Ishikawa (cell line): ENCODE measurements at regions not wholly inside any gene's neighbourhood (a gene's known extent, or its start where the extent isn't known, plus 50 kb on each side); places are given as distances from the start of the nearest gene placed in this dataset.

Experiments
- RAD21 ChIP-seq: IDR thresholded peaks from 2 replicates; pipeline ENCODE4 v1.6.1; 2012; ENCODE audit warnings: low read depth
- TF ChIP-seq, protein P1 (sequence below): IDR thresholded peaks from 2 replicates; pipeline ENCODE4 v1.6.1; 2012; ENCODE audit warnings: low read depth, mild to moderate bottlenecking

GRCh38 chrX:68910731-68911428 is 82.1 kb downstream of the EFNB1 start:
- no peak for TF ChIP-seq RAD21
- TF ChIP-seq, protein P1, sequence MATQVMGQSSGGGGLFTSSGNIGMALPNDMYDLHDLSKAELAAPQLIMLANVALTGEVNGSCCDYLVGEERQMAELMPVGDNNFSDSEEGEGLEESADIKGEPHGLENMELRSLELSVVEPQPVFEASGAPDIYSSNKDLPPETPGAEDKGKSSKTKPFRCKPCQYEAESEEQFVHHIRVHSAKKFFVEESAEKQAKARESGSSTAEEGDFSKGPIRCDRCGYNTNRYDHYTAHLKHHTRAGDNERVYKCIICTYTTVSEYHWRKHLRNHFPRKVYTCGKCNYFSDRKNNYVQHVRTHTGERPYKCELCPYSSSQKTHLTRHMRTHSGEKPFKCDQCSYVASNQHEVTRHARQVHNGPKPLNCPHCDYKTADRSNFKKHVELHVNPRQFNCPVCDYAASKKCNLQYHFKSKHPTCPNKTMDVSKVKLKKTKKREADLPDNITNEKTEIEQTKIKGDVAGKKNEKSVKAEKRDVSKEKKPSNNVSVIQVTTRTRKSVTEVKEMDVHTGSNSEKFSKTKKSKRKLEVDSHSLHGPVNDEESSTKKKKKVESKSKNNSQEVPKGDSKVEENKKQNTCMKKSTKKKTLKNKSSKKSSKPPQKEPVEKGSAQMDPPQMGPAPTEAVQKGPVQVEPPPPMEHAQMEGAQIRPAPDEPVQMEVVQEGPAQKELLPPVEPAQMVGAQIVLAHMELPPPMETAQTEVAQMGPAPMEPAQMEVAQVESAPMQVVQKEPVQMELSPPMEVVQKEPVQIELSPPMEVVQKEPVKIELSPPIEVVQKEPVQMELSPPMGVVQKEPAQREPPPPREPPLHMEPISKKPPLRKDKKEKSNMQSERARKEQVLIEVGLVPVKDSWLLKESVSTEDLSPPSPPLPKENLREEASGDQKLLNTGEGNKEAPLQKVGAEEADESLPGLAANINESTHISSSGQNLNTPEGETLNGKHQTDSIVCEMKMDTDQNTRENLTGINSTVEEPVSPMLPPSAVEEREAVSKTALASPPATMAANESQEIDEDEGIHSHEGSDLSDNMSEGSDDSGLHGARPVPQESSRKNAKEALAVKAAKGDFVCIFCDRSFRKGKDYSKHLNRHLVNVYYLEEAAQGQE: no peak
